ENCODE measurements at regions not wholly inside any gene's neighbourhood (a gene's known extent, or its start where the extent isn't known, plus 50 kb on each side); places are given as distances from the start of the nearest gene placed in this dataset.

DNA sequence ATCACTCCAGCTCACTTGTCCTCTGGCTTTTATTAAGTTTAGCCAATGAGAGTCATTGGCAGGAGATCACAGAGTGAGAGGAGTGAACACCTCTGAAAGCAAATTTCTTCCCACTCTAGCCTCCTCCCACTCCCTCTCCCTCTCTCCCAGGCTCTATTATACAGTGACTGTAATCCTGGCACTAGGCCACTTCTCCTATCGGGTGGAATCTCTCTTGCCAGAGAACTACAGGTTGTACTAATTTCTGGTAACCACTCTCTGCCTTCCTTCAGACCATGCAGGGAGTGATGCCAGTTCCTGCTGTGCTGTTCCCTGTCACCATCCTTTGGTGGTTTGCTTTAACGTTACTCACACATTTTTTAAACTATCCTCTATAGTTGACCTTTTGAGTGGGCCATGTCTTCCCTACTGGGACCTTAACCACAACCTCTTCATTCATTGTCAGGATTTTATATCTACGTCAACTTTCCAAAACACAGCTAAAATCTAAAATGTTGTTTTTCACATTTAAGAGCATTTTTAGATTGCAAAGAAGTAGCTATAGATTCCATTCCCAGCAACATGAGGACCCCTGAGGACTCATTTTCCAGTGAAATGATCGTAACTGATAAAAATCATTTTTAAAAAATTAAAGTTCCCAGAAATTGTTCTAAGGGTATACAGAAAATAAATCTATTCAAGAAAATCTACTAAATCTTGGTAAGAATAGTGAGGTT is 217.1 kb downstream of the MREG start:
- DNase-seq (ENCODE audit: low spot score) = no peak
- Histone ChIP-seq H3K4me3 (no peak overlapping the region), H3K4me1 (replicated peaks) (no peaks in the 10 kb centered on the region), H3K36me3 (no peaks in the 10 kb centered on the region), H3K9me3 (no peaks in the 10 kb centered on the region), H3K27me3 (replicated peaks; ENCODE audit: insufficient read depth) (no peaks in the 10 kb centered on the region), H3K27ac (no peak overlapping the region)
- TF ChIP-seq POLR2AphosphoS5 (IDR thresholded peaks at IDR 0.05) = no peak
- TF ChIP-seq POLR2A (IDR thresholded peaks at IDR 0.05) = no peak
- TF ChIP-seq, protein P1, sequence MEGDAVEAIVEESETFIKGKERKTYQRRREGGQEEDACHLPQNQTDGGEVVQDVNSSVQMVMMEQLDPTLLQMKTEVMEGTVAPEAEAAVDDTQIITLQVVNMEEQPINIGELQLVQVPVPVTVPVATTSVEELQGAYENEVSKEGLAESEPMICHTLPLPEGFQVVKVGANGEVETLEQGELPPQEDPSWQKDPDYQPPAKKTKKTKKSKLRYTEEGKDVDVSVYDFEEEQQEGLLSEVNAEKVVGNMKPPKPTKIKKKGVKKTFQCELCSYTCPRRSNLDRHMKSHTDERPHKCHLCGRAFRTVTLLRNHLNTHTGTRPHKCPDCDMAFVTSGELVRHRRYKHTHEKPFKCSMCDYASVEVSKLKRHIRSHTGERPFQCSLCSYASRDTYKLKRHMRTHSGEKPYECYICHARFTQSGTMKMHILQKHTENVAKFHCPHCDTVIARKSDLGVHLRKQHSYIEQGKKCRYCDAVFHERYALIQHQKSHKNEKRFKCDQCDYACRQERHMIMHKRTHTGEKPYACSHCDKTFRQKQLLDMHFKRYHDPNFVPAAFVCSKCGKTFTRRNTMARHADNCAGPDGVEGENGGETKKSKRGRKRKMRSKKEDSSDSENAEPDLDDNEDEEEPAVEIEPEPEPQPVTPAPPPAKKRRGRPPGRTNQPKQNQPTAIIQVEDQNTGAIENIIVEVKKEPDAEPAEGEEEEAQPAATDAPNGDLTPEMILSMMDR (IDR thresholded peaks at IDR 0.05) = no peak
- WGBS = 52% methylated on average over 4 of the region's 4 CpGs
- intact Hi-C loops (cut with DNase I) = no loop called here

DNA sequence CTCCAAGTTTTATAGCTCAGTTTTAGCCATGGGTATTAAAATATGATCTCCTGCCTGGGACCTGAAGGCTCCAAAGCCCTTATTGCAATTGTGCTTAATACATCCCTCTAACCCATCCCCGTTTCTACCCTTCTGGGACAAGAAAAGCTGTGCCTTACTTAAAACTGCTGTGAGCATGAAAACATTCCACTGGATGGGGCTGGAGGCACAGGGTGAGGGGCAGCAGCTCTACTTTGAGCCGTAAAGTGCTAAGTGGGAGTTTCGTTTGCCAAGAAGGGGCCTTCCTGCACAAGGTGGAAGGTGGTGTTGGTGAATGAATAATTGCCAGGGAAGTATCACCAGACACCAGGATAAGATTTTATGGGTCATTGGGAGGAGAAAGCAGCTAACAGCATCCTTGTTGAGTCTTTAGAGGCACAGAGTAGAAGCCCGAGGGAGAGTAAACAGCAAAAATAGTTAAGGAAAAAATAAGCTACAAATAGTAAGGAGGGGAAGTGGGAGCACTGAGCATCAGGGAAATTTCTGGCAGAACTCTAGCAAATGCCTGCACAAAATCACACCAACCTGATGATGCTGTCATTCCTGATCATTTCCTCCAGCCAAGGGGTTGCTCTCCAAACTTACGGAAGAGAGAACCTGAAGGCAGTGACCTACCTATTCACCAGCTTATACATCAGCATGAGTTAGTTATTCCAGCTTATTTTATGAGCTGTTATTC is 218.4 kb downstream of the MREG start:
- 77% methylated on average over 5 of the region's 5 CpGs for WGBS

DNA sequence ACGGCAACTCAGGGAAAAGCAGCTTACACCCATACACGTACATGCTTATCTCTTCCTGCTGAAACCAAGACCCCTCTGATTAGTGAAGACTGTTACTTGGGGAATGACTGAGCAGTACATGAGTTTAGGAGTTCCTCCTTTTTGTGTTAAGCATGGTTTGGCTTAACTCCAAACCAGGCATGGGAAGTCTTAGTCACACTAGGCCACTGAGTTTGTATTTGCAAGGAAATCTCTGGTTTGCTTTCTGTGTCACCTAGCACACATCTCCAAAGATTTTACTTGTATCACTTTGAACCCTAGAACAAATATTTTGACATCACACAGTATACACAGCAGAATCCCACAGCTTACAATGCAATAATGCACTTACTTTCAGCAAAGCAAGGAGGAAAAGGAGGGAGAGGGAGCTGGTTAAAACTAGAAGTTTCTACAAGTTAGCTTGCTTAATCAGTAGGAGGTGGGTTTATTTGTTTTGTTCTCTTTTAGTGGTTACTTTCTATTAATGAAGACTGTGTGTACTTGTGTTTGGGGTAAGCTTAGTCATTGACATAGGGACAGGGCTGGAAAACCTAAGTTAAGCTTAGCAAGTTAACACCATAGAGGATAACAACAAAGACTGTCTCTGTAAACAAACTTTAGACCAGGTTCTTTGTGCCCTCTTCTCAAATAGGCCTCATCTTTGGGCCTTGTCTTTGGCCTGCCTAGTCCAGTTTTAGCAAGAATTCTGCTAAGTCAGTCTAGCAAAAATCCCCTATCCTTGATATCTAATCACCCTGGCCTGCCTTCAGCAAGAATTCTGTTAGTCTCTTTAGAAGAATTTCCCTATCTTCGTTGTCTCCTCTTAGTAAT is 219.4 kb downstream of the MREG start:
- Histone ChIP-seq H3K27me3 (replicated peaks; ENCODE audit: insufficient read depth) (no peaks in the 10 kb centered on the region), H3K9me3 (no peaks in the 10 kb centered on the region), H3K27ac (no peak overlapping the region), H3K4me3 (no peak overlapping the region), H3K36me3 (no peaks in the 10 kb centered on the region), H3K4me1 (replicated peaks) (no peaks in the 10 kb centered on the region)
- TF ChIP-seq POLR2AphosphoS5 (IDR thresholded peaks at IDR 0.05) (no peak), POLR2A (IDR thresholded peaks at IDR 0.05) (no peak)
- TF ChIP-seq, protein P1 (IDR thresholded peaks at IDR 0.05) = no peak
- intact Hi-C loops (cut with DNase I) = no loop called here
- 89% methylated on average over 3 of the region's 3 CpGs for WGBS
- no peak for DNase-seq (ENCODE audit: low spot score)

More for the DNA sequence above, 218.4 kb downstream of the MREG start:
- H3K4me1 ChIP-seq (replicated peaks) = no peaks in the 10 kb centered on the region
- H3K27me3 ChIP-seq (replicated peaks; ENCODE audit: insufficient read depth) = no peaks in the 10 kb centered on the region
- H3K36me3 ChIP-seq = no peaks in the 10 kb centered on the region
- no peak overlapping the region for H3K4me3 ChIP-seq
- H3K9me3 ChIP-seq = no peaks in the 10 kb centered on the region
- H3K27ac ChIP-seq = no peak overlapping the region
- intact Hi-C loops (cut with DNase I) = no loop called here
- TF ChIP-seq POLR2A (IDR thresholded peaks at IDR 0.05) = no peak
- no peak for TF ChIP-seq POLR2AphosphoS5 (IDR thresholded peaks at IDR 0.05)
- TF ChIP-seq, protein P1 (IDR thresholded peaks at IDR 0.05) = no peak
- no peak for DNase-seq (ENCODE audit: low spot score)

DNA sequence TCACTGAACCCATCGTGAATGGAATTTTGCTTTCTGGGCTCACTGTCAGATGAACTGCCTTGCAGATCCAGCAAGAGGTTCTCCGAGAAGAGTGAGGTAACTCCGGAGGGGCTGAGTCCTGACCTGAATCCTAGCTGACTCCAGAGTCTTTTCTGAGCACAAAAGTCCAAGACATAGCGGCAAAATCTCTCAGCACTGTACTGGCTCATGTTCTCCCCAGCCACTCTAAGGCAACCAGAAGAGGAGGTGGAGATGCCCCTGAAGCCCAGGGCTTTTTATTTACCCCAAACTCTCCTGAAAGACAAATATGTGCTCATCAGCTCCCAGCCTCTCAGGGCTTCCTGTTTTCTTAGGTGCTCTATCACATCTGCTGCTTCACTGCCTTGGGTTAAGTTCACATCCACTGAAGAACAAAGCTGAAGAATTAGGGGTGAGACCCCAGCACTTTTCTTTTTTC is 221.8 kb downstream of the MREG start:
- DNase-seq (ENCODE audit: low spot score) = no peak
- no peaks in the 10 kb centered on the region for H3K9me3 ChIP-seq
- no peaks in the 10 kb centered on the region for H3K27me3 ChIP-seq (replicated peaks; ENCODE audit: insufficient read depth)
- no peaks in the 10 kb centered on the region for H3K36me3 ChIP-seq
- TF ChIP-seq, protein P1 (IDR thresholded peaks at IDR 0.05) = no peak
- no peak for TF ChIP-seq POLR2A (IDR thresholded peaks at IDR 0.05)
- no peak for TF ChIP-seq POLR2AphosphoS5 (IDR thresholded peaks at IDR 0.05)
- WGBS = 82% methylated on average over 4 of the region's 4 CpGs
- intact Hi-C loops (cut with DNase I) = no loop called here
- no peak overlapping the region for H3K27ac ChIP-seq
- H3K4me1 ChIP-seq (replicated peaks) = no peaks in the 10 kb centered on the region
- H3K4me3 ChIP-seq = no peak overlapping the region
